ENCODE measurements at regions not wholly inside any gene's neighbourhood (a gene's known extent, or its start where the extent isn't known, plus 50 kb on each side); places are given as distances from the start of the nearest gene placed in this dataset.

- intact Hi-C loops (cut with DNase I): no loop called here
- H3K36me3 ChIP-seq: no peaks in the 10 kb centered on the region
Observed at GRCh38 chr1:209155546-209155945, 428.0 kb upstream of the CAMK1G start.

GRCh38 chr1:209156991-209157390, 426.5 kb upstream of the CAMK1G start:
- Histone ChIP-seq H3K9me3 (no peaks in the 10 kb centered on the region), H3K4me1 (no peaks in the 10 kb centered on the region), H3K27ac (no peak overlapping the region), H3K36me3 (no peaks in the 10 kb centered on the region), H3K27me3 (no peaks in the 10 kb centered on the region), H3K4me3 (no peak overlapping the region)
- ATAC-seq (no peak), DNase-seq (no peak)
- TF ChIP-seq CTCF (IDR thresholded peaks at IDR 0.05): no peak
- intact Hi-C loops (cut with DNase I): no loop called here

More at GRCh38 chr1:209155546-209155945, 428.0 kb upstream of the CAMK1G start:
- TF ChIP-seq CTCF (IDR thresholded peaks at IDR 0.05): no peak
- no peaks in the 10 kb centered on the region for H3K9me3 ChIP-seq
- no peak for ATAC-seq
- no peaks in the 10 kb centered on the region for H3K4me1 ChIP-seq
- no peak overlapping the region for H3K4me3 ChIP-seq
- DNase-seq: no peak
- no peaks in the 10 kb centered on the region for H3K27me3 ChIP-seq
- no peak overlapping the region for H3K27ac ChIP-seq

GRCh38 chr1:209157546-209158249, 425.8 kb upstream of the CAMK1G start:
- Histone ChIP-seq H3K27ac (no peak overlapping the region), H3K9me3 (no peaks in the 10 kb centered on the region), H3K36me3 (no peaks in the 10 kb centered on the region), H3K27me3 (no peaks in the 10 kb centered on the region), H3K4me3 (no peak overlapping the region), H3K4me1 (no peaks in the 10 kb centered on the region)
- intact Hi-C loops (cut with DNase I): no loop called here
- ATAC-seq (no peak), DNase-seq (no peak)
- TF ChIP-seq CTCF (IDR thresholded peaks at IDR 0.05): no peak

GRCh38 chr1:209158851-209159250, 424.7 kb upstream of the CAMK1G start:
- Histone ChIP-seq H3K27ac (no peak overlapping the region), H3K27me3 (no peaks in the 10 kb centered on the region), H3K9me3 (no peaks in the 10 kb centered on the region), H3K36me3 (no peaks in the 10 kb centered on the region), H3K4me1 (no peaks in the 10 kb centered on the region), H3K4me3 (no peak overlapping the region)
- DNase-seq (no peak), ATAC-seq (no peak)
- intact Hi-C loops (cut with DNase I): no loop called here
- no peak for TF ChIP-seq CTCF (IDR thresholded peaks at IDR 0.05)

GRCh38 chr1:209160230-209160629, 423.3 kb upstream of the CAMK1G start:
- no peaks in the 10 kb centered on the region for H3K4me1 ChIP-seq
- intact Hi-C loops (cut with DNase I): no loop called here
- no peak for ATAC-seq

More at GRCh38 chr1:209160230-209160629, 423.3 kb upstream of the CAMK1G start:
- no peak overlapping the region for H3K4me3 ChIP-seq
- no peak overlapping the region for H3K27ac ChIP-seq
- H3K36me3 ChIP-seq: no peaks in the 10 kb centered on the region
- DNase-seq: no peak
- TF ChIP-seq CTCF (IDR thresholded peaks at IDR 0.05): no peak
- H3K9me3 ChIP-seq: no peaks in the 10 kb centered on the region
- H3K27me3 ChIP-seq: no peaks in the 10 kb centered on the region

Measured in left lung (tissue), 4 donors.